SU-DHL-6 (cell line): ENCODE measurements at regions not wholly inside any gene's neighbourhood (a gene's known extent, or its start where the extent isn't known, plus 50 kb on each side); places are given as distances from the start of the nearest gene placed in this dataset.
"Not testable (repeated sequence)": the region's sequence is repeated elsewhere in the genome, so short reads cannot be mapped to it uniquely, and the experiment has no call there.

ENCODE experiments used
- H2AFZ ChIP-seq: fragments of 200-600 bp; sonication (generic); 2 replicates; pipeline ENCODE4 v1.6.1; 2014; ENCODE audit warnings: low read depth, mild to moderate bottlenecking, moderate library complexity, mixed read lengths, antibody characterized with exemption, low read length; ENCODE audit not compliant: severe bottlenecking
- H3F3A ChIP-seq: fragments of 200-600 bp; shearing (Covaris generic); 2 replicates; pipeline ENCODE4 v1.6.0; 2016; ENCODE audit warnings: antibody characterized with exemption, mild to moderate bottlenecking; ENCODE audit not compliant: insufficient read depth
- H3K27ac ChIP-seq: fragments of 200-600 bp; sonication (generic); 2 replicates; pipeline ENCODE4 v1.5.1; 2016; ENCODE audit warnings: low read depth, mild to moderate bottlenecking, low read length, moderate library complexity, mixed read lengths
- H3K27me3 ChIP-seq: fragments of 200-600 bp; sonication (generic), shearing (Covaris generic); 2 replicates; pipeline ENCODE4 v1.6.0; 2014; ENCODE audit warnings: mild to moderate bottlenecking, low read length
- H3K36me3 ChIP-seq: fragments of 200-600 bp; sonication (generic); 2 replicates; pipeline ENCODE4 v1.6.1; 2014; ENCODE audit warnings: mild to moderate bottlenecking, low read length, mixed read lengths
- H3K4me2 ChIP-seq: fragments of 300-600, 200-600 bp; shearing (Covaris generic), sonication (generic); 2 replicates; pipeline ENCODE4 v1.6.0; 2014; ENCODE audit warnings: low read length, low read depth, mild to moderate bottlenecking; ENCODE audit not compliant: poor library complexity, severe bottlenecking
- H3K4me3 ChIP-seq: fragments of 200-600 bp; sonication (generic); 2 replicates; pipeline ENCODE4 v1.5.1; 2014; ENCODE audit warnings: antibody characterized with exemption, low read length, mild to moderate bottlenecking, mixed read lengths; ENCODE audit not compliant: insufficient read depth, poor library complexity, severe bottlenecking
- H3K79me2 ChIP-seq: fragments of 200-600 bp; sonication (generic); 2 replicates; pipeline ENCODE4 v1.6.1; 2014; ENCODE audit warnings: mild to moderate bottlenecking, low read length, moderate library complexity; ENCODE audit not compliant: insufficient read depth
- H3K9ac ChIP-seq: fragments of 200-600 bp; sonication (generic); 2 replicates; pipeline ENCODE4 v1.7.0; 2014; ENCODE audit warnings: mild to moderate bottlenecking, low read length
- H3K9me2 ChIP-seq: fragments of 200-600 bp; sonication (generic); replicated peaks from 2 replicates; pipeline ENCODE4 v1.6.1; 2014; ENCODE audit warnings: low read length; ENCODE audit not compliant: insufficient read depth
- H3K9me3 ChIP-seq: fragments of 200-600 bp; sonication (generic); 2 replicates; pipeline ENCODE4 v1.6.1; 2014; ENCODE audit warnings: low read length, mixed read lengths; ENCODE audit not compliant: insufficient read depth
- H4K20me1 ChIP-seq: fragments of 200-600 bp; sonication (generic); 2 replicates; pipeline ENCODE4 v1.6.1; 2014; ENCODE audit warnings: low read depth, mild to moderate bottlenecking, antibody characterized with exemption, low read length, moderate library complexity, mixed read lengths
- CTCF ChIP-seq: fragments of 200-600 bp; sonication (generic); IDR thresholded peaks from one replicate; pipeline ENCODE4 v1.5.1; 2017; ENCODE audit warnings: antibody characterized with exemption, mild to moderate bottlenecking, low read length, moderate library complexity; ENCODE audit not compliant: insufficient read depth, poor library complexity, severe bottlenecking
- EZH2phosphoT487 ChIP-seq: fragments of 200-600 bp; sonication (generic), shearing (Covaris generic); conservative IDR thresholded peaks from 2 replicates; pipeline ENCODE4 v1.6.1; 2018; ENCODE audit warnings: mild to moderate bottlenecking, antibody characterized with exemption, low read length, moderate library complexity, mixed read lengths

GRCh38 chr2:131717907-131718306 is 190.2 kb downstream of the CCDC74A start:
- not testable (repeated sequence) for H4K20me1 ChIP-seq, H3K27ac ChIP-seq, H3K9me3 ChIP-seq, H2AFZ ChIP-seq, H3K4me2 ChIP-seq, H3K4me3 ChIP-seq, H3K27me3 ChIP-seq, H3K9me2 ChIP-seq, H3K36me3 ChIP-seq, H3K9ac ChIP-seq, H3F3A ChIP-seq, H3K79me2 ChIP-seq

GRCh38 chr2:131721163-131721562 is 193.5 kb downstream of the CCDC74A start:
- H4K20me1 ChIP-seq, H3K9me2 ChIP-seq, H3K4me3 ChIP-seq, H3K4me2 ChIP-seq, H3F3A ChIP-seq, H3K36me3 ChIP-seq, H3K27me3 ChIP-seq, H3K79me2 ChIP-seq, H3K27ac ChIP-seq, H3K9me3 ChIP-seq, H2AFZ ChIP-seq, H3K9ac ChIP-seq: not testable (repeated sequence)

- not testable (repeated sequence) for H3K79me2 ChIP-seq, H4K20me1 ChIP-seq, H2AFZ ChIP-seq, H3F3A ChIP-seq, H3K9me3 ChIP-seq, H3K27ac ChIP-seq, H3K27me3 ChIP-seq, H3K9ac ChIP-seq, H3K9me2 ChIP-seq, H3K36me3 ChIP-seq, H3K4me2 ChIP-seq, H3K4me3 ChIP-seq
Measured at GRCh38 chr2:131722256-131722655, 194.6 kb downstream of the CCDC74A start.

GRCh38 chr2:131724019-131724418 is 196.3 kb downstream of the CCDC74A start:
- Histone ChIP-seq H3K4me2 (no peak overlapping the region), H3K79me2 (no peaks in the 10 kb centered on the region), H3K4me3 (no peak overlapping the region), H3K9me3 (no peaks in the 10 kb centered on the region), H3K9ac (no peak overlapping the region), H2AFZ (no peak overlapping the region), H3K9me2 (no peaks in the 10 kb centered on the region), H4K20me1 (no peaks in the 10 kb centered on the region), H3K27ac (no peak overlapping the region), H3K27me3 (no peaks in the 10 kb centered on the region), H3K36me3 (no peaks in the 10 kb centered on the region), H3F3A (no peaks in the 10 kb centered on the region)
- TF ChIP-seq EZH2phosphoT487 (no peak), CTCF (no peak)

GRCh38 chr2:131728451-131728850 is 200.8 kb downstream of the CCDC74A start:
- H3K27ac ChIP-seq, H3K36me3 ChIP-seq, H3K9ac ChIP-seq, H3K4me3 ChIP-seq, H4K20me1 ChIP-seq, H3K9me3 ChIP-seq, H3K4me2 ChIP-seq, H3K27me3 ChIP-seq, H2AFZ ChIP-seq, H3K79me2 ChIP-seq, H3K9me2 ChIP-seq, H3F3A ChIP-seq: not testable (repeated sequence)

- H3K4me3 ChIP-seq, H3K4me2 ChIP-seq, H3K9me3 ChIP-seq, H2AFZ ChIP-seq, H3K9me2 ChIP-seq, H4K20me1 ChIP-seq, H3F3A ChIP-seq, H3K9ac ChIP-seq, H3K27me3 ChIP-seq, H3K79me2 ChIP-seq, H3K27ac ChIP-seq, H3K36me3 ChIP-seq: not testable (repeated sequence)
Measured at GRCh38 chr2:131733530-131733929, 205.8 kb downstream of the CCDC74A start.

- not testable (repeated sequence) for H3K4me2 ChIP-seq, H3F3A ChIP-seq, H3K27ac ChIP-seq, H3K36me3 ChIP-seq, H3K9ac ChIP-seq, H4K20me1 ChIP-seq, H3K9me2 ChIP-seq, H3K9me3 ChIP-seq, H3K79me2 ChIP-seq, H3K27me3 ChIP-seq, H3K4me3 ChIP-seq, H2AFZ ChIP-seq
Measured at GRCh38 chr2:131736406-131736805, 208.7 kb downstream of the CCDC74A start.
